A549 (cell line): ENCODE measurements at regions not wholly inside any gene's neighbourhood (a gene's known extent, or its start where the extent isn't known, plus 50 kb on each side); places are given as distances from the start of the nearest gene placed in this dataset.

Experiments used
- BHLHE40 ChIP-seq: IDR thresholded peaks from 2 replicates; pipeline ENCODE4 v1.6.1; 2012; ENCODE audit warnings: low read depth, low read length, inconsistent platforms
- CBX2 ChIP-seq: fragments of 200-600 bp; sonication (generic); IDR thresholded peaks from 2 replicates; pipeline ENCODE4 v1.6.1; 2016; ENCODE audit warnings: low read depth, mild to moderate bottlenecking, borderline replicate concordance
- CEBPB ChIP-seq, 2 experiments: fragments of >200 bp in 1 of 2; sonication (Bioruptor Twin) in 1 of 2; formaldehyde crosslinking in 1 of 2; IDR thresholded peaks; 2 replicates each; pipeline ENCODE4 v1.6.1; 2012 to 2016
- EP300 ChIP-seq, 2 experiments: fragments of >200 bp; sonication (Bioruptor Twin); formaldehyde crosslinking; IDR thresholded peaks; 2 replicates in 1 of 2; 3 replicates in 1 of 2; pipeline ENCODE4 v1.6.1; 2016 to 2017
- PHF8 ChIP-seq: fragments of 200-600 bp; sonication (generic); IDR thresholded peaks from 2 replicates; pipeline ENCODE4 v1.6.1; 2016; ENCODE audit warnings: low read depth, mild to moderate bottlenecking, antibody characterized with exemption, moderate library complexity, borderline replicate concordance
- POLR2A ChIP-seq: IDR thresholded peaks from 2 replicates; pipeline ENCODE4 v1.6.1; 2012; ENCODE audit warnings: mild to moderate bottlenecking, low read length
- SMC3 ChIP-seq: fragments of >200 bp; sonication (Bioruptor Twin); formaldehyde crosslinking; IDR thresholded peaks from 3 replicates; pipeline ENCODE4 v1.6.1; 2018; ENCODE audit warnings: inconsistent platforms
- TF ChIP-seq, protein P1 (sequence below): fragments of >200 bp; sonication (Bioruptor Twin); formaldehyde crosslinking; IDR thresholded peaks from 3 replicates; pipeline ENCODE4 v1.5.1; 2016

DNA sequence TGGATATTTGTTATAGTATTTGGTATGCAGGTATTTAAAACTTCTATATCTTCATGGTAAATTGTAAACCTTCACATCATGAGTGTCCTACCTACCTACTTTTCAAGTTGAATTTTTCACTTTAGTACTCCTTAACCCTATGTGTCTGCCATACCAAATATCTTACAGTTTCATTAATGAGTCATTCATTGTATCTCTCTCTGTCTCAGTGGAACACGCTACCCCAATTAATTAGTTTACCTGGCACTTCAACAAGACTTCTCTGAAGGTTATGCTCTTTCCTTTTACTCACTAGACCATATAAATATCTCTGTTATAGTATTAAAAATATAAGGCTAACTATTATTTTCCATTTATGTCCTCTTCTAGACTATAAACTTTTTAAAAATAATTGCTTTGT is 123.9 kb upstream of the GJE1 start:
- TF ChIP-seq PHF8, result no peak
- no peak for TF ChIP-seq EP300 (IDR thresholded peaks at IDR 0.05)
- no peak for TF ChIP-seq SMC3
- TF ChIP-seq CEBPB (IDR thresholded peaks at IDR 0.05), result no peak
- TF ChIP-seq POLR2A, result no peak
- TF ChIP-seq, protein P1, sequence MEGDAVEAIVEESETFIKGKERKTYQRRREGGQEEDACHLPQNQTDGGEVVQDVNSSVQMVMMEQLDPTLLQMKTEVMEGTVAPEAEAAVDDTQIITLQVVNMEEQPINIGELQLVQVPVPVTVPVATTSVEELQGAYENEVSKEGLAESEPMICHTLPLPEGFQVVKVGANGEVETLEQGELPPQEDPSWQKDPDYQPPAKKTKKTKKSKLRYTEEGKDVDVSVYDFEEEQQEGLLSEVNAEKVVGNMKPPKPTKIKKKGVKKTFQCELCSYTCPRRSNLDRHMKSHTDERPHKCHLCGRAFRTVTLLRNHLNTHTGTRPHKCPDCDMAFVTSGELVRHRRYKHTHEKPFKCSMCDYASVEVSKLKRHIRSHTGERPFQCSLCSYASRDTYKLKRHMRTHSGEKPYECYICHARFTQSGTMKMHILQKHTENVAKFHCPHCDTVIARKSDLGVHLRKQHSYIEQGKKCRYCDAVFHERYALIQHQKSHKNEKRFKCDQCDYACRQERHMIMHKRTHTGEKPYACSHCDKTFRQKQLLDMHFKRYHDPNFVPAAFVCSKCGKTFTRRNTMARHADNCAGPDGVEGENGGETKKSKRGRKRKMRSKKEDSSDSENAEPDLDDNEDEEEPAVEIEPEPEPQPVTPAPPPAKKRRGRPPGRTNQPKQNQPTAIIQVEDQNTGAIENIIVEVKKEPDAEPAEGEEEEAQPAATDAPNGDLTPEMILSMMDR, result no peak
- no peak for TF ChIP-seq CBX2
- no peak for TF ChIP-seq BHLHE40
